ENCODE measurements at regions not wholly inside any gene's neighbourhood (a gene's known extent, or its start where the extent isn't known, plus 50 kb on each side); places are given as distances from the start of the nearest gene placed in this dataset.

GRCh38 chr5:2071562-2071961 is 188.8 kb upstream of the IRX4 start:
- TF ChIP-seq CTCF (IDR thresholded peaks at IDR 0.05) (no peak), POLR2A (IDR thresholded peaks at IDR 0.05) (no peak), EP300 (IDR thresholded peaks at IDR 0.05) (no peak)
